IPS-NIHi11 (cell line): ENCODE measurements at regions not wholly inside any gene's neighbourhood (a gene's known extent, or its start where the extent isn't known, plus 50 kb on each side); places are given as distances from the start of the nearest gene placed in this dataset.

Source experiments
- DNase-seq: peaks from one replicate; pipeline ENCODE4 v3.0.0; 2012; ENCODE audit warnings: mixed read lengths, low spot score

- no peak for DNase-seq
Observed at GRCh38 chr3:10583798-10584708, 78.7 kb upstream of the ATP2B2 start.

GRCh38 chr3:10585945-10586344 lies 80.6 kb upstream of the ATP2B2 start:
- DNase-seq: no peak

GRCh38 chr3:10594915-10595314 lies 89.5 kb upstream of the ATP2B2 start:
- peak; percentile 97 for DNase-seq

GRCh38 chr3:10596746-10597448 lies 91.5 kb upstream of the ATP2B2 start:
- no peak for DNase-seq

GRCh38 chr3:10597733-10598132 lies 92.3 kb upstream of the ATP2B2 start:
- DNase-seq: no peak

GRCh38 chr3:10599017-10599416 lies 93.6 kb upstream of the ATP2B2 start:
- no peak for DNase-seq

GRCh38 chr3:10599444-10599843 lies 94.1 kb upstream of the ATP2B2 start:
- DNase-seq: no peak

- no peak for DNase-seq
Observed at GRCh38 chr3:10600296-10600714, 94.9 kb upstream of the ATP2B2 start.

GRCh38 chr3:10600726-10601125 lies 95.3 kb upstream of the ATP2B2 start:
- DNase-seq: no peak

GRCh38 chr3:10601151-10601856 lies 95.9 kb upstream of the ATP2B2 start:
- DNase-seq: no peak

GRCh38 chr3:10601857-10602230 lies 96.5 kb upstream of the ATP2B2 start:
- DNase-seq: no peak

- DNase-seq: no peak
Observed at GRCh38 chr3:10602271-10602670, 96.9 kb upstream of the ATP2B2 start.

GRCh38 chr3:10602769-10603768 lies 97.7 kb upstream of the ATP2B2 start:
- no peak for DNase-seq

GRCh38 chr3:10609134-10609533 lies 103.7 kb upstream of the ATP2B2 start:
- DNase-seq: no peak

GRCh38 chr3:10614168-10614567 lies 108.8 kb upstream of the ATP2B2 start:
- no peak for DNase-seq

- no peak for DNase-seq
Observed at GRCh38 chr3:10615715-10616114, 110.3 kb upstream of the ATP2B2 start.

- DNase-seq: no peak
Observed at GRCh38 chr3:10616321-10616720, 110.9 kb upstream of the ATP2B2 start.

- DNase-seq: no peak
Observed at GRCh38 chr3:10619989-10620832, 114.8 kb upstream of the ATP2B2 start.

GRCh38 chr3:10620833-10621082 lies 115.4 kb upstream of the ATP2B2 start:
- DNase-seq: no peak

GRCh38 chr3:10623578-10624275 lies 118.3 kb upstream of the ATP2B2 start:
- DNase-seq: no peak
